ENCODE measurements at regions not wholly inside any gene's neighbourhood (a gene's known extent, or its start where the extent isn't known, plus 50 kb on each side); places are given as distances from the start of the nearest gene placed in this dataset.
"Not testable (repeated sequence)": the region's sequence is repeated elsewhere in the genome, so short reads cannot be mapped to it uniquely, and the experiment has no call there.

DNA sequence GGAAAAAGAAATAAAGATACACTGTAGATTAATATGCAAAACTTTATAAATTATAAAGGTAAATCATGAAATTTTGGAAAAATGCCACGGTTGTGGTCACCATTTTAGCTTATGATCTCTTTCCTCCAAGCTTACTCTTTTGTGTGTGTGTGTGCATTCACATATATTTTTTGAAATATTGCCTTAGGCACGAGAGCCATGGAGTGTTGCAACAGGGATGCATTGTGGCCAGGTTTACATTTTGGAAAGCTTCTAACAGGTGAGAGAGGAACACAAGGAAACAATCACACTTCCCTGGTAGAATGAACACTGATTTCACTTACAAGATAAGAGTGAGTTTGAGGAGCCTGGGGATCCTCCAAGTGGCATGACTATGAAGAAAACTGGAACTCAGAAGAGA is 214.5 kb upstream of the TENT5A start:
- DNase-seq (ENCODE audit: low spot score): no peak

DNA sequence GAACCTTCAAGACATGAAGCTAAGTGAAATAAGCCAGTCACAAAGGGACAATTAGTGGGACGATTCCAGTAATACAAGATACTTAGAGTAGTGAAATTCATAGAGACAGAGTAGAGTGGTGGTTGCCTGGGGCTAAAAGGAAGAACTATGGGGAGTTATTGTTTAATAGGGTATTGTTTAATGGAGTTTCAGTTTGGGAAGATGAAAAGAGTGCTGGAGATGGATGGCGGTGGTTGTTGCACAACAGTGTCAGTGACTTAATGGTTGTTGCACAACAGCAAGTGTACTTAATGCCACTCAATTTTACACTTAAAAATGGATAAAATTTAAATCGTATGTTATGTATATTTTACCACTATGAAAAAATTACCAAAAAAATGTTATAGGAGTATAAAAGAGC is 209.7 kb upstream of the TENT5A start:
- DNase-seq (ENCODE audit: low spot score): no peak

GRCh38 chr6:81950877-81951276 is 198.4 kb upstream of the TENT5A start:
- no peak for DNase-seq (ENCODE audit: low spot score)

DNA sequence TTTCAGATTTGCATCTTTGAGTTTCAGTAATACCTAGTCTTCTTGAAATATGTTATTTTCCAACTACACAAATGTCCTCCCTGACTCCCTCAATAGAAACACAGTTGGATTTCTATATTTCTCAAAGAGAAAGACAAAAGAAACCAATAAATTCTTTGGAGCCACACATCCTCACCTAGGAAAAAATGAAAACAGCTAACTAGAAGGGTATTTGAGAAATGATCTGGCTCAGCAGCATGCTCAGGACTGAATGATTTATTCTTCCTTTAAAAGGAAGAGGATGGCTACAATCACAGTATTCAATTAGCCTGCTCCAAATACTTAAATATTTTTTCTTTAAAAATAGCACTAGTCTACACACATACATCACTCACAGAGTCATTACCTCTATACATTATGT is 196.4 kb upstream of the TENT5A start:
- no peak for DNase-seq (ENCODE audit: low spot score)

DNA sequence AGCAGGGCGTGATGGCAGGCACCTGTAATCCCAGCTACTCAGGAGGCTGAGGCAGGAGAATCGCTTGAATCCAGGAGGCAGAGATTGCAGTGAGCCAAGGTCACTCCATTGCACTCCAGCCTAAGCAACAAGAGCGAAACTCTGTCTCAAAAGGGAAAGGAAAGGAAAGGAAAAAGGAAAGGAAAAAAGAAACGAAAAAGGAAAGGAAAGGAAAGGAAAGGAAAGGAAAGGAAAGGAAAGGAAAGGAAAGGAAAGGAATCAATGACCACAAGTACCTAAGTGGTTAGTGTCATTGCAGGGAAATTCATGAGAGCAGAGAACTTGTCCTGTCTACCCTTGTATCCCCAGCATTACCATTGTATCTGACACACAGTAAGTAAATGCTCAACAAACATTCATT is 195.7 kb upstream of the TENT5A start:
- not testable (repeated sequence) for DNase-seq (ENCODE audit: low spot score)

- DNase-seq (ENCODE audit: low spot score): no peak
Measured at GRCh38 chr6:81944661-81945060, 192.2 kb upstream of the TENT5A start.

DNA sequence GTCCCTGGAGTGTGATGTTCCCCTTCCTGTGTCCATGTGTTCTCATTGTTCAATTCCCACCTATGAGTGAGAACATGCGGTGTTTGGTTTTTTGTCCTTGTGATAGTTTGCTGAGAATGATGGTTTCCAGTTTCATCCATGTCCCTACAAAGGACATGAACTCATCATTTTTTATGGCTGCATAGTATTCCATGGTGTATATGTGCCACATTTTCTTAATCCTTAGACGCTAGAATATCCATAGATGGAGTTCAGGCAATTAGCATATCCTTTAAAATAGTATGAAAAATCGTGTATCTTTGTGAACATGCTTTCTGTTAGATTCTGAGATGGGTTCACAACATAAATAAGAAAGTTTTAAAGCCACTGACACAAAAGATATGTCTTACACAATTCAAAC is 190.4 kb upstream of the TENT5A start:
- DNase-seq (ENCODE audit: low spot score): not testable (repeated sequence)

GRCh38 chr6:81942067-81942370 is 189.5 kb upstream of the TENT5A start:
- DNase-seq (ENCODE audit: low spot score): no peak

DNA sequence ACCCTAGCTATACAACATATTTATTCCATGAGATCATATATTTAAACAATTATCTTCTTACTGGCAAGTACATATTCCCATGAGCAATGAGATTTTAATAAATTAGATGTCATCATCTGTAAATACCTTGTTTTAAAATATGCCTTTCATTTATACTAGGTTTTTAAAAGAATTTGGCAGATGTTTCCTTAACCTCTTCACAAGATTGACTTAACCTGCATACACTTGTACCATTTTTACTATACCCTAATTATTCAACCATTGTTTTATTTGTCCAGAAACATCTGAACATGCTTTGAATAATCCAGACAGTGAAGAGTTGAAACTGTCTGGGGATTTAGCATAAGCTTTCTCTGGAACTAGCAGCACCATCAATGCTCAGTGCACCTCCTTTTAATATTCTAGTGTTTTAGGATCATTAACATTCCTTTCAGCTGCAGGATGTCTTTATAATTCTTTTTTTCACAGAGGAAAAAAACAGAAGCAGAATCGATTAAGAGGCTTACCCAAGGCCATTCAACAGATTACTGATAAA is 188.0 kb upstream of the TENT5A start:
- no peak for DNase-seq (ENCODE audit: low spot score)

DNA sequence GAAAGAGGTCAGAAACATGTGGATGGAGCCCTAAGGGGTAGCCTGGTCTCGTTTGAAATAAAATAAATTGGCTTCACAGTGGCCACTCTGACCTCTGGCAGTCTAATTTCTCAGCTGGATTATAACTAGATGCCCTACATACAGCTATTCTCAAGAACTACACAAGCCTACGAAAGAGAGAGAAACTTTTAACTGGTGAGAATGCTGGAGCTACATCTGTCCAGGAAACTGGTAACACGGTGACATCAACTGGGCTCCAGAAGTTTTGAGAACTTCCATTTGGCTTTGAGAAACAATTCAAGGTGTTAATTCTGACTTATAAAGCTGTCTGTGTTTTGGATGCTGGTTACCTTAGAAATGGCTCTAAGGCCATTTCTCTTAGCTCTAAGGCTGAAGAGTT is 187.3 kb upstream of the TENT5A start:
- no peak for DNase-seq (ENCODE audit: low spot score)

DNA sequence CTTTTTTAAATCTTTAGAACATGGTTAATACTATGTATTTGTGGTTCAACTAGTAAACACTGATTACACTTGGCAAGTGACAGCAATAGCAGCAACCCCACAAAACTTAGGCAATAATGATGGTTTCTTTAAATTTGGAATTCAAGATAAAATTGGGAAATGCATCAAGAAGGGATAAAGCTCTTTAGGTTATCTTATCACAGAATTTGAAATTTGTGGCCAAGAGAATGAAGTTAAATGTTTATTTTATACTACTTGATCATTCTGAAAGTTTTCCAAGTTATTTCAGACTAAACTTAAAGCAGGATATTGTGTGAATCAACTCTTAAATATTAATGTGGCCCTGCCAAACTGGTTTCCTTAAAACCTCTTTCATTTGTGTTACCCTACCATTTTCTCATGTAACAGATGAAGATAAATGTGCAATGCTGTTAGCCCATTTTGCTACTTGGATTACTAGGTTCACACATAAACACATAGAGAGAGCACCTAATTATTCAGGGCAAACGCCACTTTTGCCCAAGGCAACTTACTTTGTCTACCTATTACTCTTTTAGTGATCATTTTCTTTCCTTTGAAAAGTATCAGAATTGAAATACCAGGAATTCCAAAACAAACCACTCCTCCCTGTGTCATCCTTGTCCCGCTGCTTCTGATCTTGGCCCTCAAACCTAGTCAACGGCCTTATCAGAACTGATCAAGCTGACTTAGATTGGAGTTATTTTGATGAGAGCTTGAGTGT is 186.7 kb upstream of the TENT5A start:
- DNase-seq (ENCODE audit: low spot score): peak; percentile 1

- DNase-seq (ENCODE audit: low spot score): peak; percentile 90
Measured at GRCh38 chr6:81938014-81938856, 185.8 kb upstream of the TENT5A start.

- peak; percentile 2 for DNase-seq (ENCODE audit: low spot score)
Measured at GRCh38 chr6:81937296-81937937, 184.9 kb upstream of the TENT5A start.

DNA sequence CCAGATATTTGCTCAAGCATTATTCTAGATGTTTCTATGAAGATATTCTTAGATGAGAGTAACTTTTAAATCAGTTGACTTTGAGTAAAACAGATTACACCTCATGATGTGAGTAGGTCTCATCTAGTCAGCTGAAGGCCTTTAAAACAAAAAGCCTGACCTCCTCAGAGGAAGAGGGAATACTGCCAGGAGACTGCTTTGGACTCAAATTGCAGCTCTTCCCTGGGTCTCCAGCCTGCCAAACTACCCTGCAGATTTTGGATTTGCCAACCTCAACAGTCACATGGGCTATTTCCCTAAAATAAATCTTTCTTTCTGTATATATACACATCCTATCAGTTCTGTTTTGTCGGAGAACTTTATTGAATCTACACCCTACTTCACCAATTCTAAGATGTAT is 182.5 kb upstream of the TENT5A start:
- no peak for DNase-seq (ENCODE audit: low spot score)

GRCh38 chr6:81933608-81934051 is 181.1 kb upstream of the TENT5A start:
- no peak for DNase-seq (ENCODE audit: low spot score)

DNA sequence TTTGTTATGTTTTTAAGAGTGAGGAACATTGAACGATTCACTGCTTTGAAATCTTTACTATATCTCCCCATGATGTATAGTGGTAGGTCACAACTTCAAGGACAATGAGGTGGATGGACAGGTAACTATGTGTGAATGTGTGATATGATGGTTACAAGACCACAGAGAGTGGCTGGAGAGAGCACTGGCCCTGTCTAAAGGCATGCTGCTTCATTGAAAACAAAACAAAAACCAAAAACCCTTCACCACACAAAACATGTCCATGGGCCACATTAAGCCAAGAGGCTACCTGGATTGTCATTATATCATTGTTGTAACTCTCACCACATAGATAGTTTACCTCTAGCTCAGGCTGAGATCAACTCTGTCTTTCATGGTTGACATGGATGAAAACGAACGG is 180.6 kb upstream of the TENT5A start:
- DNase-seq (ENCODE audit: low spot score): no peak

GRCh38 chr6:81932448-81932847 is 180.0 kb upstream of the TENT5A start:
- DNase-seq (ENCODE audit: low spot score): not testable (repeated sequence)

- DNase-seq (ENCODE audit: low spot score): no peak
Measured at GRCh38 chr6:81929828-81930227, 177.3 kb upstream of the TENT5A start.

- no peak for DNase-seq (ENCODE audit: low spot score)
Measured at GRCh38 chr6:81925201-81925600, 172.7 kb upstream of the TENT5A start.

GRCh38 chr6:81909981-81910900 is 157.8 kb upstream of the TENT5A start:
- no peak for DNase-seq (ENCODE audit: low spot score)

GRCh38 chr6:81909162-81909561 is 156.7 kb upstream of the TENT5A start:
- no peak for DNase-seq (ENCODE audit: low spot score)

DNA sequence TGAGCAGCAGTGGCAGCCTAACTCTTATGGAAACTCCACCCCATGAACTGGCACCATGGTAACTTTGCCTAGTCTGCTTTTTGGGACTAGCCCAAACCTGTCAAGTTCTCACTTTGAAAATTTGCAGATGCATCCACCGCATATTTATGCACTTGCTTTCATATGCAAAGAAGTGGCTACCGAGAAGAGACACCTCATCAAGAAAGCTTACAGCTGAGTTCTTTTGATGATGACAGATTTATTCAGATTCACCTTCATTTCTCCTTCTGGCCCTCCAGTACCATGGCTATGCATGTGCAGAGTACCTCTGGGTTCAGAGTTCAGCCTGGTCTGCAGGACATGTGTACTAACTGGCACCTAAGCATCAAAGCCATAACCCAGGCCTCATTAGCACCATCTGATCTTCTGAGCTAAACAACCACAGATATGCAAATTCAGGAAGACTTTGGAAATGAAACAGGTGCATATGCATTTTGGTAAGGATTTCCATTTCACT is 154.3 kb upstream of the TENT5A start:
- DNase-seq (ENCODE audit: low spot score): no peak
